GM12865 (cell line): ENCODE measurements at regions not wholly inside any gene's neighbourhood (a gene's known extent, or its start where the extent isn't known, plus 50 kb on each side); places are given as distances from the start of the nearest gene placed in this dataset.

Source experiments
- DNase-seq: peaks from one replicate; pipeline ENCODE4 v3.0.0; 2010; ENCODE audit warnings: low read depth
- H3K4me3 ChIP-seq: 2 replicates; pipeline ENCODE4 v1.5.1; 2011; ENCODE audit warnings: mild to moderate bottlenecking, low read depth, low read length, control low read depth
- TF ChIP-seq, protein P1 (sequence below): IDR thresholded peaks from 2 replicates; pipeline ENCODE4 v1.5.1; 2011; ENCODE audit warnings: low read length, control low read depth, low read depth, inconsistent platforms; ENCODE audit not compliant: insufficient read depth; ENCODE audit errors: missing control alignments

DNA sequence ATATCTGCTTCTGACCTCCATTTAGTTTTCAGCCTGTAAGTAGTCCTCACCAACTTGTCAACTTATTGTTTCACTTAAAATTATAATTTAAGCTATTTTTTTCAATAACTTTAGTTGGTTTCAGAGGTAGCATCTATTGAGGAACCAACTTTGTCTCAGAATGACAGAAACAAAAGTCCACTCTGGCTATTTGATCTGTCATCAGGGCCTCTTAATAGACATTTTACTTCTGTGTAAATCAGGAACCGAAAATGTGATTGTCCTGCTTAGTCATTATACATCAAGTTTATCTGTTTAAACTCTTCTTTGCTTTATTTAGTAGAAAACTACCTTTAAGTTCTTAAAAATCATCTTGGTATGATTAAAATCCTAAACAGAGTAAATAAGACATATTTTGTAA lies 820.8 kb upstream of the EDIL3 start:
- TF ChIP-seq, protein P1, sequence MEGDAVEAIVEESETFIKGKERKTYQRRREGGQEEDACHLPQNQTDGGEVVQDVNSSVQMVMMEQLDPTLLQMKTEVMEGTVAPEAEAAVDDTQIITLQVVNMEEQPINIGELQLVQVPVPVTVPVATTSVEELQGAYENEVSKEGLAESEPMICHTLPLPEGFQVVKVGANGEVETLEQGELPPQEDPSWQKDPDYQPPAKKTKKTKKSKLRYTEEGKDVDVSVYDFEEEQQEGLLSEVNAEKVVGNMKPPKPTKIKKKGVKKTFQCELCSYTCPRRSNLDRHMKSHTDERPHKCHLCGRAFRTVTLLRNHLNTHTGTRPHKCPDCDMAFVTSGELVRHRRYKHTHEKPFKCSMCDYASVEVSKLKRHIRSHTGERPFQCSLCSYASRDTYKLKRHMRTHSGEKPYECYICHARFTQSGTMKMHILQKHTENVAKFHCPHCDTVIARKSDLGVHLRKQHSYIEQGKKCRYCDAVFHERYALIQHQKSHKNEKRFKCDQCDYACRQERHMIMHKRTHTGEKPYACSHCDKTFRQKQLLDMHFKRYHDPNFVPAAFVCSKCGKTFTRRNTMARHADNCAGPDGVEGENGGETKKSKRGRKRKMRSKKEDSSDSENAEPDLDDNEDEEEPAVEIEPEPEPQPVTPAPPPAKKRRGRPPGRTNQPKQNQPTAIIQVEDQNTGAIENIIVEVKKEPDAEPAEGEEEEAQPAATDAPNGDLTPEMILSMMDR: no peak
- H3K4me3 ChIP-seq: no peak overlapping the region
- peak; percentile 53 for DNase-seq

DNA sequence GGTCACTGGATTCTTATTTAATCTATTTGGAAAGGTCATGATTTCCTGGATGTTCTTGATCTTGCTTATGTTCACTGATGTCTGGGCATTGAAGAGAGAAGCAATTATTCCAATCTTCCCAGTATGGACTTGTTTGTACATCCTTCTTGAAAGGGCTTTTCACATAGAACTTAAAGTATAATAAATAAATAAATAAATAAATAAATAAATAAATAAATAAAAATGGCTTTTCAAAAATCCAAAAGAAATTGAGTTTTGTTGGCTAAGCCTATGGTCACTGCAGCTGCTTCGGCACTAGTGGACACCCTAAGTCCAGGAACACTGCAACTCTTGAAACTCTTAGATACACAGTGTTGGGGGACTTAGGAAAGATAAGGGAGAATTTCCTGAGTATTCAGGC lies 840.7 kb upstream of the EDIL3 start:
- TF ChIP-seq, protein P1: no peak
- H3K4me3 ChIP-seq: no peak overlapping the region
- no peak for DNase-seq

DNA sequence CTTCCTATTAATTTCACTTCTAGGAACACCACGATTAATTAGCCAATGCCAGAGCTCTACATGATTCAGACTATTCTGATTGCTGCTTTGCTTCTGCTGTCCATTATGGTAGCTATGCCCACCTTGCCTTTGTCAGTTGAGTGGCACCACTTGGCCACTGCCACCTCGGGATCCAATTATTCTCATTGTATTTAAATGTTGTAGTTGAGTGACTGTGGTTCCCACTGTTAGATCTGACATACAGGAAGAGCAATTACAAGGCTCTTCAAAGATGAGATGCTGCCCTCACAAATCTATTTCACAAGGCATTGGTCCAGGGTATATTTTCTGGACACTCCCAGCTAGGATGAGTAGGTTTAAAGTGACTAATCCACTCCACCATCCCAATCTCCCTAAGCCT lies 864.5 kb upstream of the EDIL3 start:
- no peak for DNase-seq
- H3K4me3 ChIP-seq: no peak overlapping the region
- TF ChIP-seq, protein P1: no peak

DNA sequence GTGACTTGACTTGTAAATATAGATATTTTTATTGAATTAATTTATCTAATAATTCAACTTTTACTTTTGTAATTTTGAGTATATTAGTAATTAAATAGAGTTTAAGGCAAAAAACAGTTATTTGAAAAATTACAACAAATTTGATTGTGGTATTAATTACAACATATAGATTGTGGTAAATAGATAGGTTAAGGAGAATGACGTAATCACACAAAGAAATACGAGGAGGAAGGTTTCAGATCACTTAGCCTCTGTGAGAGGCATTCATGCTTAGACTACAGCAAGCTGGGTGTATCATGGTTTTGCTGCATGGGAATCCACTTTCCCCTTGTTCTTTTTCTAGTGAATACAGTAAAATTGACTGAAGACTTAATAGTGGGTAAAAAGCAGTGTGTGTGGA lies 878.4 kb upstream of the EDIL3 start:
- DNase-seq: no peak
- H3K4me3 ChIP-seq: no peak overlapping the region
- TF ChIP-seq, protein P1: no peak

DNA sequence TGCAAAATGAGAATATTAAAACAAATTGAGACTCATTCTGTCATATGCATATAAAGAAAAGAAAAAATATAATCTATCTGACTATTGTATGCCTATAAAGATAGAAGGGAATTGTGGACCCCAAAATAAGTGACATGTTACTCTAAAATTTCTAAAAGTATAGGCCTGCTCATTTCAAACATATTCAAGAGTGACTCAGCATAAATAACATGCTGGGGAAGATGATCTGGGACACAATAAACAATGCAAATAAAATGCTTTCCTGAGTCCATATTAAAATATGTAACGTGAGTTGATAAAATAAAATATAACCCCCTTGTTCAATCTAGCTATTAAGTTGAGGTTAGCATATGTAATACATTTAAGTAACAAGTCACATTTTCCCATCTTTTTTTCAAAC lies 882.0 kb upstream of the EDIL3 start:
- no peak for DNase-seq
- TF ChIP-seq, protein P1: no peak
- no peak overlapping the region for H3K4me3 ChIP-seq

DNA sequence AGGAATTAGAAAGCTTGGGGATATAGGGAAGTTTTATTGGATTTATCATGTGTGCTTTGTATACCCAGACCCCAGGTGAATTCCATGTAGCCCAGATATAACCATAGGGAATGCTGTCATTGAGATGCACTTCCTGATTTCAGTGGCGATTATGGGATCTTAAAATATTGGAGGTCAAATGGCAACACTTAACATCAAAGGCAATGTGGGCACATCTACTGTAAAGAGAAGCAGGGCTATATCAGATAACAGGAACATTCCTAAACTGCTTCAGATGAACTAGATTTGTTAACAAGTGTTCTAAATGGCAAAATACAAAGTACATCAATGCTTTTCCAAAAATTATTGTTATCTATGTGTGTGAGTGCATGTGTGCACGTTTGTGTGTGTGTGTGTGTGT lies 883.5 kb upstream of the EDIL3 start:
- TF ChIP-seq, protein P1: no peak

DNA sequence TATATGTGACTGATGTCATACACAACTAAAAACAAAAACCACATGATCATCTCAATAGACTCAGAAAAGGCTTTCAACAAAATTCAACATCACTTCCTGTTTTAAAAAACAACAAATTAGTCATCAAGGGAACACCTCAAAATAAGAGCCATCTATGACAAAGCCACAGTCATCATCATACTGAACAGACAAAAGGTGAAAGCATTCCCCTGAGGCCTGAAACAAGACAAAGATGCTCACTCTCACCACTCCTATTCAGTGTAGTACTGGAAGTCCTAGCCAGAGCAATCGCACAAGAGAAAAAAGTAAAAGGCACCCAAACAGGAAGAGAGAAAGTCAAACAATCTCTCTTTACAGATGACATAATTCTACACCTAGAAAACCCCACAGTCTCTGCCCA lies 893.5 kb upstream of the EDIL3 start:
- TF ChIP-seq, protein P1: no peak
- H3K4me3 ChIP-seq: no peak overlapping the region
- peak; percentile 53 for DNase-seq

More for the DNA sequence above, 883.5 kb upstream of the EDIL3 start:
- no peak for DNase-seq
- H3K4me3 ChIP-seq: no peak overlapping the region
